GM19239 (cell line): ENCODE measurements at regions not wholly inside any gene's neighbourhood (a gene's known extent, or its start where the extent isn't known, plus 50 kb on each side); places are given as distances from the start of the nearest gene placed in this dataset.
"Not testable (repeated sequence)": the region's sequence is repeated elsewhere in the genome, so short reads cannot be mapped to it uniquely, and the experiment has no call there.

ENCODE experiments used
- DNase-seq: peaks from one replicate; pipeline ENCODE4 v3.0.0; 2011; ENCODE audit warnings: low spot score; ENCODE audit not compliant: insufficient read length
- FAIRE-seq: peaks from 2 replicates; lab custom pipeline; 2011; peaks lifted over from hg19 to GRCh38; lab: Jason Lieb, UNC

- DNase-seq (no peak), FAIRE-seq (no peak)
Observed at GRCh38 chr3:80788914-80789313, 972.5 kb downstream of the GBE1 start.

- FAIRE-seq (no peak), DNase-seq (no peak)
Observed at GRCh38 chr3:80785875-80786274, 975.6 kb downstream of the GBE1 start.

GRCh38 chr3:80785475-80785874 is 976.0 kb downstream of the GBE1 start:
- FAIRE-seq, result no peak
- no peak for DNase-seq

GRCh38 chr3:80771085-80771484 is 990.4 kb downstream of the GBE1 start:
- DNase-seq (no peak), FAIRE-seq (no peak)

- DNase-seq, result no peak
- no peak for FAIRE-seq
Observed at GRCh38 chr3:80770106-80771074, 991.1 kb downstream of the GBE1 start.

GRCh38 chr3:80769683-80770082 is 991.8 kb downstream of the GBE1 start:
- DNase-seq (no peak), FAIRE-seq (no peak)

- DNase-seq (no peak), FAIRE-seq (no peak)
Observed at GRCh38 chr3:80767604-80768003, 993.8 kb downstream of the GBE1 start.

GRCh38 chr3:80754969-80755368 is 987.2 kb upstream of the ROBO1 start:
- DNase-seq, result no peak
- FAIRE-seq, result no peak

GRCh38 chr3:80753021-80753420 is 985.2 kb upstream of the ROBO1 start:
- DNase-seq (no peak), FAIRE-seq (no peak)

- FAIRE-seq (no peak), DNase-seq (no peak)
Observed at GRCh38 chr3:80750637-80751036, 982.8 kb upstream of the ROBO1 start.

GRCh38 chr3:80734920-80735319 is 967.1 kb upstream of the ROBO1 start:
- no peak for FAIRE-seq
- no peak for DNase-seq

- FAIRE-seq (no peak), DNase-seq (no peak)
Observed at GRCh38 chr3:80734483-80734882, 966.7 kb upstream of the ROBO1 start.

- no peak for FAIRE-seq
- no peak for DNase-seq
Observed at GRCh38 chr3:80733522-80734176, 965.9 kb upstream of the ROBO1 start.

GRCh38 chr3:80727561-80727960 is 959.8 kb upstream of the ROBO1 start:
- not testable (repeated sequence) for FAIRE-seq, DNase-seq

- not testable (repeated sequence) for DNase-seq, FAIRE-seq
Observed at GRCh38 chr3:80709597-80710322, 942.0 kb upstream of the ROBO1 start.

- FAIRE-seq (no peak), DNase-seq (no peak)
Observed at GRCh38 chr3:80705290-80705689, 937.5 kb upstream of the ROBO1 start.

GRCh38 chr3:80701349-80701748 is 933.6 kb upstream of the ROBO1 start:
- FAIRE-seq (no peak), DNase-seq (no peak)

GRCh38 chr3:80697291-80697690 is 929.5 kb upstream of the ROBO1 start:
- FAIRE-seq, result no peak
- DNase-seq, result no peak

- FAIRE-seq (no peak), DNase-seq (no peak)
Observed at GRCh38 chr3:80696280-80696679, 928.5 kb upstream of the ROBO1 start.

GRCh38 chr3:80688814-80689213 is 921.0 kb upstream of the ROBO1 start:
- FAIRE-seq (no peak), DNase-seq (no peak)

- no peak for DNase-seq
- FAIRE-seq, result no peak
Observed at GRCh38 chr3:80682951-80683350, 915.2 kb upstream of the ROBO1 start.
